Spleen (tissue), 11 donors: ENCODE measurements at regions not wholly inside any gene's neighbourhood (a gene's known extent, or its start where the extent isn't known, plus 50 kb on each side); places are given as distances from the start of the nearest gene placed in this dataset.
A peak's percentile ranks its signal among the peaks of the same experiment; 100 is the strongest.

ENCODE experiments used
- DNase-seq: peaks from one replicate; pipeline ENCODE4 v3.0.0-alpha.2; 2020
- H3K27ac ChIP-seq, 8 donors: fragments of 200-600 bp; sonication (generic) in 7 of 8; 1 replicate in 4 of 8; 2 replicates in 4 of 8; pipeline versions ENCODE4 v1.5.0 to v1.8.0; 2016 to 2021; ENCODE audit warnings: inconsistent platforms in 4 of 8, mild to moderate bottlenecking in 4 of 8, moderate library complexity in 1 of 8
- H3K27me3 ChIP-seq, 7 donors: fragments of 200-600 bp; sonication (generic) in 6 of 7; replicated peaks in 1 of 7; 1 replicate in 4 of 7; 2 replicates in 3 of 7; pipeline versions ENCODE4 v1.5.0 to v1.8.0; 2016 to 2021; ENCODE audit warnings: inconsistent platforms in 3 of 7, mild to moderate bottlenecking in 1 of 7
- H3K36me3 ChIP-seq, 6 donors: fragments of 200-600 bp; sonication (generic) in 5 of 6; 1 replicate in 4 of 6; 2 replicates in 2 of 6; pipeline versions ENCODE4 v1.5.0 to v1.8.0; 2016 to 2021; ENCODE audit warnings: inconsistent platforms in 2 of 6
- H3K4me1 ChIP-seq, 6 donors: fragments of 200-600 bp; sonication (generic) in 5 of 6; 1 replicate in 3 of 6; 2 replicates in 3 of 6; pipeline versions ENCODE4 v1.5.0 to v1.8.0; 2016 to 2021; ENCODE audit warnings: inconsistent platforms in 3 of 6
- H3K4me3 ChIP-seq, 8 donors: fragments of 200-600 bp; sonication (generic) in 7 of 8; 1 replicate in 4 of 8; 2 replicates in 4 of 8; pipeline versions ENCODE4 v1.5.0 to v1.8.0; 2016 to 2021; ENCODE audit warnings: inconsistent platforms in 4 of 8, mild to moderate bottlenecking in 4 of 8, moderate library complexity in 2 of 8
- H3K9me3 ChIP-seq, 8 donors: fragments of 200-600 bp; sonication (generic) in 7 of 8; 1 replicate in 4 of 8; 2 replicates in 4 of 8; pipeline versions ENCODE4 v1.5.0 to v1.8.0; 2016 to 2021; ENCODE audit warnings: inconsistent platforms in 4 of 8
- POLR2A ChIP-seq, 3 donors: fragments of 450-650 bp; IDR thresholded peaks; one replicate each; pipeline ENCODE4 v1.5.1; 2017; ENCODE audit warnings: antibody characterized with exemption in 3 of 3, mild to moderate bottlenecking in 1 of 3
- POLR2AphosphoS5 ChIP-seq, 3 donors: sonication (generic); formaldehyde crosslinking; IDR thresholded peaks; one replicate each; pipeline ENCODE4 v1.5.1; 2017; ENCODE audit warnings: antibody characterized with exemption in 3 of 3
- WGBS, 5 donors: extraction: QIAGEN DNeasy Blood & Tissue Kit in 3 of 5; methylation state at CpG; one replicate each; pipeline versions ENCODE4 v1.1.5 to v1.1.7; 2013 to 2018; 5-methylcytosine and 5-hydroxymethylcytosine counted together
- intact Hi-C: fragments of 100-400 bp; cut with DNase I; formaldehyde crosslinking; loops from one replicate; pipeline ENCODE4 v1.15.0; 2023; ENCODE audit warnings: low total_unique reads
- TF ChIP-seq, protein P1 (sequence below), 11 experiments: fragments of 200-600 bp in 7 of 11; fragments of 450-650 bp in 4 of 11; sonication (generic) in 4 of 11; IDR thresholded peaks in 8 of 11; conservative IDR thresholded peaks in 3 of 11; 1 replicate in 7 of 11; 2 replicates in 4 of 11; pipeline versions ENCODE4 v1.4.0 to v1.8.0; 2016 to 2021; ENCODE audit warnings: antibody characterized with exemption in 11 of 11, inconsistent platforms in 4 of 11, mild to moderate bottlenecking in 1 of 11
- donor health status: healthy with polysubstance abuse.
- donor health status: DM: no; HTN: no; CAD: no; lungs with moderate emphysema.
- donor health status: DM: no; HTN: no; CAD: no.
- donor health status: Bipolar disorder and iron deficiency.
- donor health status: healthy.
- donor health status: DM: no; HTN: no; CAD: no.
- donor health status: DM: yes; HTN: yes; CAD: no.

- no peak overlapping the region for H3K27ac ChIP-seq
- H3K9me3 ChIP-seq = no peaks in the 10 kb centered on the region
- peak; percentile 21 for DNase-seq
- no peaks in the 10 kb centered on the region for H3K36me3 ChIP-seq
- 82 to 90% (median 86%) methylated on average over 7 to 15 of the region's 15 CpGs for WGBS, 5 donors
- intact Hi-C loops = no loop called here
- peaks cover 0 to 22% (median 0%) of the 10 kb centered on the region in 7 donors for H3K27me3 ChIP-seq
- no peaks in the 10 kb centered on the region for H3K4me1 ChIP-seq
- no peak for TF ChIP-seq POLR2AphosphoS5 (IDR thresholded peaks at IDR 0.05)
- no peak for TF ChIP-seq POLR2A (IDR thresholded peaks at IDR 0.05)
- TF ChIP-seq, protein P1, sequence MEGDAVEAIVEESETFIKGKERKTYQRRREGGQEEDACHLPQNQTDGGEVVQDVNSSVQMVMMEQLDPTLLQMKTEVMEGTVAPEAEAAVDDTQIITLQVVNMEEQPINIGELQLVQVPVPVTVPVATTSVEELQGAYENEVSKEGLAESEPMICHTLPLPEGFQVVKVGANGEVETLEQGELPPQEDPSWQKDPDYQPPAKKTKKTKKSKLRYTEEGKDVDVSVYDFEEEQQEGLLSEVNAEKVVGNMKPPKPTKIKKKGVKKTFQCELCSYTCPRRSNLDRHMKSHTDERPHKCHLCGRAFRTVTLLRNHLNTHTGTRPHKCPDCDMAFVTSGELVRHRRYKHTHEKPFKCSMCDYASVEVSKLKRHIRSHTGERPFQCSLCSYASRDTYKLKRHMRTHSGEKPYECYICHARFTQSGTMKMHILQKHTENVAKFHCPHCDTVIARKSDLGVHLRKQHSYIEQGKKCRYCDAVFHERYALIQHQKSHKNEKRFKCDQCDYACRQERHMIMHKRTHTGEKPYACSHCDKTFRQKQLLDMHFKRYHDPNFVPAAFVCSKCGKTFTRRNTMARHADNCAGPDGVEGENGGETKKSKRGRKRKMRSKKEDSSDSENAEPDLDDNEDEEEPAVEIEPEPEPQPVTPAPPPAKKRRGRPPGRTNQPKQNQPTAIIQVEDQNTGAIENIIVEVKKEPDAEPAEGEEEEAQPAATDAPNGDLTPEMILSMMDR (IDR thresholded peaks at IDR 0.05 in 8 of 11, conservative IDR thresholded peaks at IDR 0.05 in 3 of 11) = no peak
- H3K4me3 ChIP-seq = no peak overlapping the region
Observed at GRCh38 chr11:70584498-70585235, 186.3 kb downstream of the CTTN start.

- Histone ChIP-seq H3K36me3 (no peaks in the 10 kb centered on the region), H3K4me1 (no peaks in the 10 kb centered on the region), H3K4me3 (no peak overlapping the region), H3K27me3 (peaks cover 0 to 22% (median 0%) of the 10 kb centered on the region in 7 donors), H3K27ac (no peak overlapping the region), H3K9me3 (no peaks in the 10 kb centered on the region)
- DNase-seq = peak; percentile 33
- intact Hi-C loops = no loop called here
- TF ChIP-seq, protein P1 (IDR thresholded peaks at IDR 0.05 in 8 of 11, conservative IDR thresholded peaks at IDR 0.05 in 3 of 11) = no peak
- TF ChIP-seq POLR2A (IDR thresholded peaks at IDR 0.05) (no peak), POLR2AphosphoS5 (IDR thresholded peaks at IDR 0.05) (no peak)
- WGBS, 5 donors = 63 to 92% (median 73%) methylated on average over 1 of the region's 1 CpG
Observed at GRCh38 chr11:70585236-70585545, 186.9 kb downstream of the CTTN start.

- H3K4me1 ChIP-seq = no peaks in the 10 kb centered on the region
- H3K27me3 ChIP-seq = peaks cover 0 to 29% (median 0%) of the 10 kb centered on the region in 7 donors
- no peak for TF ChIP-seq POLR2A (IDR thresholded peaks at IDR 0.05)
- TF ChIP-seq POLR2AphosphoS5 (IDR thresholded peaks at IDR 0.05) = no peak
- no peak overlapping the region for H3K27ac ChIP-seq
- no peaks in the 10 kb centered on the region for H3K36me3 ChIP-seq
- DNase-seq = peak; percentile 51
- no peak overlapping the region for H3K4me3 ChIP-seq
- WGBS, 5 donors = 74 to 86% (median 77%) methylated on average over 22 to 26 of the region's 26 CpGs
- intact Hi-C loops = no loop called here
- H3K9me3 ChIP-seq = no peaks in the 10 kb centered on the region
Observed at GRCh38 chr11:70586261-70587074, 188.1 kb downstream of the CTTN start.

DNA sequence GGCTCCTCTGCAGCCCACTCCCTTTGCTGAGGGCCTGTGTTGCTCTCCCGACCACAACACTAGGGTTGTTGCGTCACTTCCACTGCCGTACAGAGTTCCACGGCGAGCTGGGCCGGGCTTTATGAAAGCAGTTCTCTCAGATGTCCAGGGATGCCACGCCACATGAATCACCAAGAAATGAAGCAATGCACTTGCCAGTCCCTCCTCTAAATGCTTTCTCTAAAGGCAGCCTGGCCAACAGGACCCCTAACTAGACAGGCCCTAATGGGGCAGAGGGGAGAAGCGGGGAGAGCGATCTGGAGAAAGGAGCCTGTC lies 188.7 kb downstream of the CTTN start:
- Histone ChIP-seq H3K4me1 (no peaks in the 10 kb centered on the region), H3K36me3 (no peaks in the 10 kb centered on the region), H3K9me3 (no peaks in the 10 kb centered on the region), H3K27ac (no peak overlapping the region), H3K4me3 (no peak overlapping the region), H3K27me3 (peaks cover 0 to 32% (median 0%) of the 10 kb centered on the region in 7 donors)
- WGBS, 5 donors = 56 to 73% (median 65%) methylated on average over 9 of the region's 9 CpGs
- intact Hi-C loops = no loop called here
- peak; percentile 37 for DNase-seq
- TF ChIP-seq POLR2AphosphoS5 (IDR thresholded peaks at IDR 0.05) (no peak), POLR2A (IDR thresholded peaks at IDR 0.05) (no peak)
- TF ChIP-seq, protein P1 (IDR thresholded peaks at IDR 0.05 in 8 of 11, conservative IDR thresholded peaks at IDR 0.05 in 3 of 11) = no peak
